ENCODE measurements at regions not wholly inside any gene's neighbourhood (a gene's known extent, or its start where the extent isn't known, plus 50 kb on each side); places are given as distances from the start of the nearest gene placed in this dataset.

GRCh38 chr5:148880696-148881095 lies 54.3 kb downstream of the ADRB2 start:
- TF ChIP-seq, protein P1, sequence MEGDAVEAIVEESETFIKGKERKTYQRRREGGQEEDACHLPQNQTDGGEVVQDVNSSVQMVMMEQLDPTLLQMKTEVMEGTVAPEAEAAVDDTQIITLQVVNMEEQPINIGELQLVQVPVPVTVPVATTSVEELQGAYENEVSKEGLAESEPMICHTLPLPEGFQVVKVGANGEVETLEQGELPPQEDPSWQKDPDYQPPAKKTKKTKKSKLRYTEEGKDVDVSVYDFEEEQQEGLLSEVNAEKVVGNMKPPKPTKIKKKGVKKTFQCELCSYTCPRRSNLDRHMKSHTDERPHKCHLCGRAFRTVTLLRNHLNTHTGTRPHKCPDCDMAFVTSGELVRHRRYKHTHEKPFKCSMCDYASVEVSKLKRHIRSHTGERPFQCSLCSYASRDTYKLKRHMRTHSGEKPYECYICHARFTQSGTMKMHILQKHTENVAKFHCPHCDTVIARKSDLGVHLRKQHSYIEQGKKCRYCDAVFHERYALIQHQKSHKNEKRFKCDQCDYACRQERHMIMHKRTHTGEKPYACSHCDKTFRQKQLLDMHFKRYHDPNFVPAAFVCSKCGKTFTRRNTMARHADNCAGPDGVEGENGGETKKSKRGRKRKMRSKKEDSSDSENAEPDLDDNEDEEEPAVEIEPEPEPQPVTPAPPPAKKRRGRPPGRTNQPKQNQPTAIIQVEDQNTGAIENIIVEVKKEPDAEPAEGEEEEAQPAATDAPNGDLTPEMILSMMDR (conservative IDR thresholded peaks at IDR 0.05; ENCODE audit: low read depth, low read length), result no peak
- TF ChIP-seq POLR2A (IDR thresholded peaks at IDR 0.05; ENCODE audit: low read depth, low read length) (no peak), FOS (IDR thresholded peaks at IDR 0.05; ENCODE audit: low read depth, low read length) (no peak), RCOR1 (IDR thresholded peaks at IDR 0.05; ENCODE audit: insufficient replicate concordance, low read length) (no peak), BHLHE40 (IDR thresholded peaks at IDR 0.05; ENCODE audit: low read depth, low read length) (no peak), RAD21 (IDR thresholded peaks at IDR 0.05; ENCODE audit: low read length) (no peak), CEBPB (IDR thresholded peaks at IDR 0.05; ENCODE audit: low read depth, low read length) (no peak), MAFK (IDR thresholded peaks at IDR 0.05; ENCODE audit: low read depth, low read length) (no peak), CHD1 (IDR thresholded peaks at IDR 0.05; ENCODE audit: low read depth, low read length) (no peak), SMC3 (IDR thresholded peaks at IDR 0.05; ENCODE audit: low read depth, low read length) (no peak)
- TF ChIP-seq, protein P2, sequence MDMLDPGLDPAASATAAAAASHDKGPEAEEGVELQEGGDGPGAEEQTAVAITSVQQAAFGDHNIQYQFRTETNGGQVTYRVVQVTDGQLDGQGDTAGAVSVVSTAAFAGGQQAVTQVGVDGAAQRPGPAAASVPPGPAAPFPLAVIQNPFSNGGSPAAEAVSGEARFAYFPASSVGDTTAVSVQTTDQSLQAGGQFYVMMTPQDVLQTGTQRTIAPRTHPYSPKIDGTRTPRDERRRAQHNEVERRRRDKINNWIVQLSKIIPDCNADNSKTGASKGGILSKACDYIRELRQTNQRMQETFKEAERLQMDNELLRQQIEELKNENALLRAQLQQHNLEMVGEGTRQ (IDR thresholded peaks at IDR 0.05; ENCODE audit: low read depth, low read length), result no peak
- TF ChIP-seq, protein P3, sequence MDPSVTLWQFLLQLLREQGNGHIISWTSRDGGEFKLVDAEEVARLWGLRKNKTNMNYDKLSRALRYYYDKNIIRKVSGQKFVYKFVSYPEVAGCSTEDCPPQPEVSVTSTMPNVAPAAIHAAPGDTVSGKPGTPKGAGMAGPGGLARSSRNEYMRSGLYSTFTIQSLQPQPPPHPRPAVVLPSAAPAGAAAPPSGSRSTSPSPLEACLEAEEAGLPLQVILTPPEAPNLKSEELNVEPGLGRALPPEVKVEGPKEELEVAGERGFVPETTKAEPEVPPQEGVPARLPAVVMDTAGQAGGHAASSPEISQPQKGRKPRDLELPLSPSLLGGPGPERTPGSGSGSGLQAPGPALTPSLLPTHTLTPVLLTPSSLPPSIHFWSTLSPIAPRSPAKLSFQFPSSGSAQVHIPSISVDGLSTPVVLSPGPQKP (IDR thresholded peaks at IDR 0.05; ENCODE audit: borderline replicate concordance, low read depth, low read length), result no peak

All from IMR-90 (cell line).